Astrocyte of the cerebellum (primary cell): ENCODE measurements at regions not wholly inside any gene's neighbourhood (a gene's known extent, or its start where the extent isn't known, plus 50 kb on each side); places are given as distances from the start of the nearest gene placed in this dataset.

Experiments used
- DNase-seq: peaks from one replicate; pipeline ENCODE4 v3.0.0-alpha.2; 2011; ENCODE audit warnings: low read depth
- H3K4me3 ChIP-seq: 2 replicates; pipeline ENCODE4 v1.5.1; 2011; ENCODE audit warnings: mild to moderate bottlenecking, low read depth, low read length, moderate library complexity
- CTCF ChIP-seq: IDR thresholded peaks from 2 replicates; pipeline ENCODE4 v1.5.1; 2012; ENCODE audit warnings: low read length, low read depth, moderate library complexity, mild to moderate bottlenecking; ENCODE audit errors: missing control alignments
- in situ Hi-C: cut with HindIII; loops from 2 replicates; pipeline ENCODE4 v1.10.0; 2017; ENCODE audit warnings: low sequenced_read_pairs

DNA sequence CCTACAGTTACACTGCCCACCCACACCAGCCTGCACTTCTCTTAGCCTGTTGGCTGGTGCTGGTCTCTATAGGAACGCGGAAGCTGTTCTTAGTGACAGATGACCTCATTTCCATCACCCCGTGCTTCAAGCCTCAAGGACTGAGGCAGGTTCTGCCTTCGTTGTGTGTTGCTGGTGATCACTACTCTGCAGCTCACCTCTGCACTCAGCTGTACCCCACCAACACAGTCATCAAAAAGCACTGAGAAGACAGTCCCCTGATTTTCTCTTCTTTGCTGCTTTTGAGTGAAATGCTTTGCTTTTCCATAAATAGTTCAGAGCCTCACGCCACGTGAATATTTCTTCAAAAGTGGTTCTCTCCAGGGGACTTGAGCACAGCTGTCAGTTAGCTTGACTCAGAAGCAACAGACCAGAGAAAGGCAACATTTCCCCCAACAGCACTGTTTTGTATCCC is 225.7 kb upstream of the CCDC150 start:
- H3K4me3 ChIP-seq = no peak overlapping the region
- TF ChIP-seq CTCF = no peak
- no peak for DNase-seq
- in situ Hi-C loops = no loop called here

DNA sequence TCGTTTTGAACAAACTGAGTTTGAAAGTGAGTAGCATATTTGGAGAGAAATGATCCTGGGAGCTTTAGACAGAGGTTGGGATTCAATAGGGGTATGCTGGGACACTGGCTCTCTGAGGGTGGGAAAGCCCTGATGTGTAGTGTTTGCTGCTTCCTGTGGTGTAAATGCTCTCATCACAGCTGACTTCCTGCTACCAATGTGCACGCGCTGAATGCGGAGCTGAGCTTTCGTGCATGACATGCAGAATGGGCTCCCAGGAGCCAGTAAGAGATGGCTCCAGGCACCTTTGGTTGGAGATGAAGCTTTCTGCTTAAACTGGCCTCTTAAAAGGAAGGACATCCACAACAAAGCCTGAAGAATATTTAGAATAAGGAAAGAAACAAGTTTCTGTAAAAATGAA is 224.1 kb upstream of the CCDC150 start:
- in situ Hi-C loops = no loop called here
- no peak overlapping the region for H3K4me3 ChIP-seq
- no peak for DNase-seq

GRCh38 chr2:196420143-196420542 is 219.4 kb upstream of the CCDC150 start:
- no peak for TF ChIP-seq CTCF
- DNase-seq = no peak
- in situ Hi-C loops = no loop called here
- no peak overlapping the region for H3K4me3 ChIP-seq

More for the DNA sequence above, 224.1 kb upstream of the CCDC150 start:
- TF ChIP-seq CTCF = no peak

GRCh38 chr2:196421880-196422279 is 217.6 kb upstream of the CCDC150 start:
- TF ChIP-seq CTCF = no peak
- DNase-seq = no peak
- in situ Hi-C loops = no loop called here

DNA sequence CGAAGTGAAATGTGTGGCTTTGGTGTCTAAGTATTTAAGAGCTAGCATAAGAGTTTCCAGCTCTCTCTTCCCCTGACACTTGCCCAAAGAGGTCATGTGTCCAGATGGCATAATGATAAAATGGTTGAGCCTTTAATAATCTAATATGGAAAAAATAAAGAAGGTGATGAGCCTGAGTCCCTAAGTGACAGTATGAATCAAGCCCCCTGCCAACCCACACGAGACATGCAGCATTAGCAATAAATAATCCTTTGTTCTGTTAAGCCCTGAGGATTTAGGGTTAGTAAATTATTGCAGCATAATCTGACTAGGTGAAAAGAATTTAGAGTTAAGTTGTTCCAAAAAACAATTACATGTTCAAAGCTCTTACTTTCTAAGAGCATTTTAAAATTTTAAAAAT is 217.2 kb upstream of the CCDC150 start:
- no peak overlapping the region for H3K4me3 ChIP-seq
- no peak for TF ChIP-seq CTCF
- in situ Hi-C loops = no loop called here
- no peak for DNase-seq

More at GRCh38 chr2:196421880-196422279, 217.6 kb upstream of the CCDC150 start:
- no peak overlapping the region for H3K4me3 ChIP-seq

DNA sequence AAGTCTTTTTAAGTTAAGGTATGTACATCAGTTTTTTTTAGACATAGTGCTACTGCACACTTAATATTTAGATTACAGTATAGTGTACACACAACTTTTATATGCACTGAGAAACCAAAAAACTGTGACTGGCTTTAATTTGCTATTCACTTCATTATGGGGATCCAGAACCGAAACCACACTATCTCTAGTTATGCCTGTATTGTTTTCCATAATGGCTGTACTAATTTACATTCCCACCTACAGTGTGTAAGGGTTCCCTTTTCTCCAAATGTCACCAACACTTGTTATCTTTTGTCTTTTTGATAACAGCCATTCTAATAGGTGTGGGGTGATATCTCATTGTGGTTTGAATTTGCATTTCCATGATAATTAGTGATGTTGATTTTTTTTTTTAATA is 213.4 kb upstream of the CCDC150 start:
- TF ChIP-seq CTCF = no peak
- no peak overlapping the region for H3K4me3 ChIP-seq
- DNase-seq = no peak
- in situ Hi-C loops = no loop called here
